CD4-positive, alpha-beta T cell treated with Interleukin-12 subunit alpha and Interleukin-12 subunit beta, for 1 hour (primary cell): ENCODE measurements at regions not wholly inside any gene's neighbourhood (a gene's known extent, or its start where the extent isn't known, plus 50 kb on each side); places are given as distances from the start of the nearest gene placed in this dataset.
"Not testable (repeated sequence)": the region's sequence is repeated elsewhere in the genome, so short reads cannot be mapped to it uniquely, and the experiment has no call there.

Source experiments
- DNase-seq: peaks from one replicate; pipeline ENCODE4 v3.0.0-alpha.2; 2020

GRCh38 chr6:16902502-16902901, 141.2 kb upstream of the ATXN1 start:
- DNase-seq, result no peak

GRCh38 chr6:16901782-16902181, 140.5 kb upstream of the ATXN1 start:
- DNase-seq, result no peak

DNA sequence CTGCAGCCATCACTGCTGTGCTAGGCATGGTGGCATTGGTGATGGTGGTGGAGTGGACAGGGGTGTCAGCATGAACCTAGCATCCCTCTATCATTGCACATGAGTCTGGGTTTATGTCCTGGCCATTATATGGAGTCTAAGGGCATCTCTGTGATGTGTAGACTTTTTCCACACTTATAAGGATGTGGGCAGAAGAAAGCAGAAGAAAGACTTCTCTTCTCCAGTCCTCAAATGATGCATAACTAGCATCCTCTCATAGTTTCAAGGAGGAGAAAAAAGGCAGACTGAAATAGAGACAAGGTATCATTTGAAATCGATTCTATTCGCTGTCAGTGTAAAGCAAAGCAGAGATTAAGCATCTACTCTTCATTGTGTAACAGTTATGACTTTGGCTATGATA, 140.0 kb upstream of the ATXN1 start:
- no peak for DNase-seq

GRCh38 chr6:16898640-16899396, 137.6 kb upstream of the ATXN1 start:
- DNase-seq, result no peak

- DNase-seq, result no peak
Measured at GRCh38 chr6:16897669-16898068, 136.4 kb upstream of the ATXN1 start.

DNA sequence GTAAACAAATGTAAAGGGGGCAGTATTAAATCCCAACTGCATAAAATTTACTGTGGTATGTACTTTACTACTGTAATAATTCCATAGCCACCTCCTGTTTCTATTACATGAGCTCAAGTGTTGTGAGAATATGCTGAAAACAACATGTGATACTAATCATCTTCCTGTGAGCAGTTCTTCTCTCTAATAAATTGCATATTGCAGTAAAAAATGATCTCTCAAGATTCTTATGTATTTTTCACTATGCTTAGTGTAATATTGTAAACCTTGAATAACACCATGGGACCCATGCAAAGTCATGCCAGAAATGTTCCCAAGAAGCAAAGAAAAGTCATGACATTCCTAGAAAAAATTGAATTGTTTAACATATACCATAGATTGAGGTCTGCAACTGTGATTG, 133.0 kb upstream of the ATXN1 start:
- no peak for DNase-seq

GRCh38 chr6:16891110-16891509, 129.8 kb upstream of the ATXN1 start:
- not testable (repeated sequence) for DNase-seq

GRCh38 chr6:16885411-16886160, 124.3 kb upstream of the ATXN1 start:
- DNase-seq, result no peak

- DNase-seq, result no peak
Measured at GRCh38 chr6:16884526-16884925, 123.3 kb upstream of the ATXN1 start.

DNA sequence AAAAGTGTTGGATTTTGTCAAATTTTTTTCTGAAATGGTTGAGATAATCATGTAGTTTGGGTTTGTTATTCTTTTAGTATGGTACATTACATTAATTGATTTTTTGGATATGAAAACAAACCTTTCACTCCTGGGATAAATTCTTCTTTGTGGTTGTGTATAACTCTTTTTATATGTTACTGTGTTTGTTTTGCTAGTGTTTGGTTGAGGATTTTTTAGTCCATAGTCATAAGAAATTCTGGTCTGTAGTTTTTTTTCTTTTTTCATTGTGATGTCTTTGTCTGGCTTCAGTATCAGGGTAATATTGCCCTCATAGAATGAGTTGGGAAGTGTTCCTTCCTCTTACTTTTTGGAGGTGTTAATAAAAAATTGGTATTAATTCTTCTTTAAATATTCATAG, 122.2 kb upstream of the ATXN1 start:
- DNase-seq, result no peak

- no peak for DNase-seq
Measured at GRCh38 chr6:16882230-16882629, 121.0 kb upstream of the ATXN1 start.

DNA sequence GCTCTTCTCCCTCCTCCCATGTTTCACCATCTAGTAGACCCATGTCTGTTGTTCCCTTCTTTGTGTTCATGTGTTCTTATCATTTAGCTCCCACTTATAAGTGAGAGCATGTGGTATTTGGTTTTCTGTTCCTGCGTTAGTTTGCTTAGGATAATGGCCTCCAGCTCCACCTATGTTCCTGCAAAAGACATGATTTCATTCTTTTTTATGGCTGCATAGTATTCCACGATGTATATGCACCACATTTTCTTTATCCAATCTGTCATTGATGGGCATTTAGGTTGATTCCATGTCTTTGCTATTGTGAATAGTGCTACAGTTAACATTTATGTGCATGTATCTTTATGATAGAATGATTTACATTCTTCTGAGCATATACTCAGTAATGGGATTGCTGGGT, 115.6 kb upstream of the ATXN1 start:
- not testable (repeated sequence) for DNase-seq

DNA sequence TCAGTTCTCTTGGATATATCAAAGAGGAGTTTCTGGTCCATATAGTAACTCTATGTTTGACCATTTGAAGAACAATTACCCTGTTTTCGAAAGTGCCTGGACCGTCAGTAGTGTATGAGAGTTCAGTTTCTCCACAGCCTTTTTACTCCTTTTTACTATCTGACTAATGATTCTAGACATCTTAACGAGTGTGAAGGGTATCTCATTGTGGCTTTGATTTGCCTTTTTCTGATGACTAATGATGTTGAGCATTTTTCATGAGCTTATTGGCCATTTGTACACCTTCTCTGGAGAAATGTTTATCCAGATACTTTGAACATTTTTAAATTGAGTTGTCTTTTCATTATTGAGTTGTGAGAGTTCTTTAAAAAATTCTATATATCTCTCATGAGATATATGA, 114.9 kb upstream of the ATXN1 start:
- DNase-seq, result no peak

- no peak for DNase-seq
Measured at GRCh38 chr6:16873698-16874097, 112.4 kb upstream of the ATXN1 start.

DNA sequence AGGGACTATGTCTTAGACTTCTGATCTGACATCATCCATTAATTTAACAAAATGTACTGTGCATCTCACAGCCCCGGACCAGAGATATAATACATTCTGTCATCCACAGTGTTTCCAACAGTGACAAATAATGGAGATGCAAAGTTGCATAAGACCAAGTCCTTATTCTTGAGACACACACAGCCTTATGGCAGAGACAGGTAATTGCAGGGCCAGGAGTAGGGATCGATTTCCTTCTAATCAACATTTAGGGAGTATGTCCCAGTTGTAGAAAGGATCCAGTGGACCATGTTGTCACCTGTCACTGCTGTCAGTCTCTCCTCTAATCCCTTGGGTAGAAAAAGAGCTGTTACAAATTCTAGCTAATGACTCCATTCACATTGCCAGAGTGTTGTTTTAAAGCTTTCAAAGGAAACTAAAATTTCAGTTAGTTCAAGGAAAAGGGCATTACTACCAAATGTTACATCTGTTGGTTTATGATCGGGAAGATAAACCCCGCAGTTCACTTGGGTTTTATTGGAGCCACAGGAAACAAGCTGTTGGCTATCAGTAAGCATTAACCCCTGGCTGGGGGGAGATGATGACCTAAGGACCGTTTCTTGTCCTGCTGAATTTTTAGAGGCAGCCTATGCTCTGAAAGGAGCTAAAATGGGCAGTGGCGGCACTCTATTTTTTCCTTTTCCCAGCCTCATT, 111.4 kb upstream of the ATXN1 start:
- no peak for DNase-seq

DNA sequence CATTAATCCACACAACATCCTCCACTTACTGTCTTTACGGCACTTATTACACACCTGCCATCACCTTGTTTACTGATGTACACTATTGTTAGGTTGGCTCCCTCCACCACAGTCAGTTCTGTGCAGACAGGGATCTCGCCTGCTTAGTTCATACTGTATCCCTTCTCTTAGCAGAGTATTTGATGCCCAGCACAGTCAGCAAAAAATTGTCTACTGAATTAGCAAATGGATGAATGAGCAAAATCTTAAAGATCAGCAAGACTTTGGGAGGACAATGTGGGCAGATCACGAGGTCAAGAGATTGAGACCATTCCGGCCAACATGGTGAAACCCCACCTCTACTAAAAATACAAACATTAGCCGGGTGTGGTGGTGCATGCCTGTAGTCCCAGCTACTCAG, 109.8 kb upstream of the ATXN1 start:
- no peak for DNase-seq

DNA sequence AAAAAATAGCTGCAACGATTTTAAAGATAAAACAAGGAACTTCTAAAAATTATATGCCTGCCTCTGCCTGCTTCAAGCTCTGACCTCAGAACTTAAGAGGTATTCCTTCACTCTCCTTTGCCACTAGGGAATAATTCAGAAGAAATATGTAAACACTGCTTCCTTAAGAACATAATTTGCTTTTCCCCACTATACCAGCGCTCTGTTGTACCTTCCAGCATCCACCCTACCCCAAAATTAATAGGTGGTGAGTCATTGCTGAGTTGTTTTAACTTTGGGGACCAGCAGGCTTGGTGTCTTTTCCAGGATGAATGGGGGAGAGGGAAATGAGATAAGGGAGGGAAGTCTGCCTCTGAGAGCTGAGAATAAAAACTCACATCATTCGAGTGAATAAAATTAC, 107.7 kb upstream of the ATXN1 start:
- DNase-seq, result no peak

DNA sequence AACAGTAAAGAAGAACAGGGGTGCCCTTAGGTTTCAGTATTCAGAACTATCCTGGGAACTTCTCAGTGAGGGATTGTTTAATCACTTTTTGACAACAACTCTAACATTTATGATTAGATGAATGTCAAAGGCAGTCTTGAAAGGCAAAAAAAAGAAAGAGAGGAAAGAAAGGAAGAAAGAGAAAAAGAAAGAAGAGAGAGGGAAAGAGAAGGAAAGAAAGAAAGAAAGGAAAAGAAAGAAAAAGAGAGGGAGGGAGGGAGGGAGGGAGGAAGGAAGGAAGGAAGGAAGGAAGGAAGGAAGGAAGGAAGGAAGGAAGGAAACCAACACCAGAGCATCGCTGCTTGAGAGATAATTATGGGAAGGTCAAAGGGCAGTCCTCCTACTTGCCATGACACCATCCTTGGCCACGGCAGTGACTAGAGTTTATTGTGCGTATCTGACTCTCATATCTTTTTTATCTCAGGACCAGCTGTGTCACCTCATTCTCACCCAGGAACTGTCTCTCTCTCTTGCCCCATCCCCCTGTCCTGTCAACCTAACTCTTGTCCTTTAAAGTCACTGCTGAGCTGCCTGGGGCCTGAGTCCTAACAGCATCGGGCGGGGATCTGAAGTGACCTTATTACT, 96.8 kb upstream of the ATXN1 start:
- no peak for DNase-seq

GRCh38 chr6:16855460-16855859, 94.2 kb upstream of the ATXN1 start:
- no peak for DNase-seq

DNA sequence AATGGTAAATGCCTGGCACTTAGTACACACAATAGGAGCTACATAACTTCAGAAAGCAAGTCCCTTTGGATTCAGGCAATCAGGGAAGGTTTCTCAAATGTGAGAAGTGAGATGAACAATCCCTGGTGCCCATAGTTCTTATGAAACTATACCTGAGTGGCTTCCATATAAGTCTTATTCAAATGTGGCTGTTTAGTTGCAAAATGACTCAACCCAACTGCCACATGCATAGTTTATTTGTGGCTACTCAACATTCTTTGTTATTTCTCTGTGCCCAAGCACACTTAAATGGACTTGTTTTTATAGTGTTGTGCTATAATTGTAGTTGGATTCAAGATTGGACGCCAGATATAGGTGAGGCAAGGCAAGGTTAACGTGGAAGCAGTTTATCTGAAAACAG, 93.7 kb upstream of the ATXN1 start:
- DNase-seq, result no peak

DNA sequence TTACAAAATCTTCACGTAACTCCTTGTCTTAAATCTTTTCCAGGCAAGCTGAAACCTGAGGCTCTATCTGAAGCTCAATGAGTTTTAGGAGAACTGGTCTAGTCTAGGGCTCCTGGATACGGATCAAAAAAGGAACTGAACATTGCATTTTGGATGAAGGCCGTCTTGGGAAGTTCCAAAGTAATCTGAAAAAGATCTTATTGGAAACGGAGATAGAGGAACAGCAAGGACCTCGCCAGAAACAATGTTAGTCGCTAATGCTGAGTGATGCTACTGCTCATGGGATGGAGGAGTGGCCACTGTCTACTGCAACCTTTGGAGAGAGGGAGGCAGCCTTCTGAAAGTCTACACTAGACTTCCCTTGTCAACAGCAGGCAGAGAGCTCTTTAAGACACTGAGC, 91.4 kb upstream of the ATXN1 start:
- DNase-seq, result no peak

- no peak for DNase-seq
Measured at GRCh38 chr6:16851758-16852157, 90.5 kb upstream of the ATXN1 start.

GRCh38 chr6:16851044-16851540, 89.8 kb upstream of the ATXN1 start:
- DNase-seq, result no peak

DNA sequence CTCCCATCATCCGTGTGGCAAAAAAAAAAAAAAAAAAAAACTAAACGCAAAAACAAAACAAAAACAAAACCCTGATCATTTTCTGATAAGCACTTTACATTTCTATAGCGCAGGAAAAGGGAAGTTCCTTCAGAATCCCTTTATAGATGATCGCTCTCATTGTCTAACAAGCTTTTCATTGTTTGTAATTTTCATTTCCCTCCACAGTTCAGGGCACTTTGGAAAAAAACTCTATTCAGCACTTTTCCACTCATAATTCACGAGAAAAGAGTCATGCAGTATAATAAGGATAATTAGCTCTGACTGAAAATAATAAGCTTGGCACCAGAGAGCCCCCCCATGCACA, 89.4 kb upstream of the ATXN1 start:
- DNase-seq, result no peak
